GM12875 (cell line): ENCODE measurements at regions not wholly inside any gene's neighbourhood (a gene's known extent, or its start where the extent isn't known, plus 50 kb on each side); places are given as distances from the start of the nearest gene placed in this dataset.

ENCODE experiments used
- H3K4me3 ChIP-seq: one replicate; pipeline ENCODE4 v1.5.1; 2011; ENCODE audit warnings: low read depth, low read length, control low read depth
- TF ChIP-seq, protein P1 (sequence below): IDR thresholded peaks from 2 replicates; pipeline ENCODE4 v1.5.1; 2011; ENCODE audit warnings: low read depth, mild to moderate bottlenecking, control low read depth, inconsistent platforms, low read length, moderate library complexity, borderline replicate concordance; ENCODE audit not compliant: insufficient read depth

DNA sequence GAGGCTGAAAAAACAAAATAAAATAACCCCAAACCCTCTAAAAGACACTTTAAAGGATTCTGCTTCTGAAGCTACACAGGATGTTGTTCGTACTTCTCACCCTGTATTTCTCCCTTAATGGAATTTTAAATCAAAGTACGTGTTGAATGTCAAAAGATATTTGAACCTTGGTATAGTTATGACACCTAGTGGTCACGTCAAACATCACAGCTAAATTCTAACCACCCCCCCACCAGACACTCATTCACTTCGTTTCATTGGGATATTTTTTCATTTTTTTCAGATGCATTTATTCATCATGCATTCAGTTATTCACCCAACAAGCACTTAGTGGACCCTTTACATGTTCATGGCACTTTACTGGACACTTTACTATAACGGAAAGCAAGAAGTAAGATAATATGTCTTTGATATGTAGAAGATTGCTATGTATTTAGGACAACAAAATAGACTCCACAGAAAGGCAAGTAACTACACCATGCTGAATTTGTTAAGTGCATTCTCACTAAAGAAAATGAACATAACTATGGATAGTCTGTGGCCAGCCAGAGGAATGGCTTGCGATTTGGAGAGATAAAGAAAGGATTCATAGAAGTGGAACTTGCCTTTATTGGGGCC lies 62.5 kb upstream of the GPR174 start:
- TF ChIP-seq, protein P1, sequence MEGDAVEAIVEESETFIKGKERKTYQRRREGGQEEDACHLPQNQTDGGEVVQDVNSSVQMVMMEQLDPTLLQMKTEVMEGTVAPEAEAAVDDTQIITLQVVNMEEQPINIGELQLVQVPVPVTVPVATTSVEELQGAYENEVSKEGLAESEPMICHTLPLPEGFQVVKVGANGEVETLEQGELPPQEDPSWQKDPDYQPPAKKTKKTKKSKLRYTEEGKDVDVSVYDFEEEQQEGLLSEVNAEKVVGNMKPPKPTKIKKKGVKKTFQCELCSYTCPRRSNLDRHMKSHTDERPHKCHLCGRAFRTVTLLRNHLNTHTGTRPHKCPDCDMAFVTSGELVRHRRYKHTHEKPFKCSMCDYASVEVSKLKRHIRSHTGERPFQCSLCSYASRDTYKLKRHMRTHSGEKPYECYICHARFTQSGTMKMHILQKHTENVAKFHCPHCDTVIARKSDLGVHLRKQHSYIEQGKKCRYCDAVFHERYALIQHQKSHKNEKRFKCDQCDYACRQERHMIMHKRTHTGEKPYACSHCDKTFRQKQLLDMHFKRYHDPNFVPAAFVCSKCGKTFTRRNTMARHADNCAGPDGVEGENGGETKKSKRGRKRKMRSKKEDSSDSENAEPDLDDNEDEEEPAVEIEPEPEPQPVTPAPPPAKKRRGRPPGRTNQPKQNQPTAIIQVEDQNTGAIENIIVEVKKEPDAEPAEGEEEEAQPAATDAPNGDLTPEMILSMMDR, result peak; percentile 48; the same call in 1 of the 2 replicates

DNA sequence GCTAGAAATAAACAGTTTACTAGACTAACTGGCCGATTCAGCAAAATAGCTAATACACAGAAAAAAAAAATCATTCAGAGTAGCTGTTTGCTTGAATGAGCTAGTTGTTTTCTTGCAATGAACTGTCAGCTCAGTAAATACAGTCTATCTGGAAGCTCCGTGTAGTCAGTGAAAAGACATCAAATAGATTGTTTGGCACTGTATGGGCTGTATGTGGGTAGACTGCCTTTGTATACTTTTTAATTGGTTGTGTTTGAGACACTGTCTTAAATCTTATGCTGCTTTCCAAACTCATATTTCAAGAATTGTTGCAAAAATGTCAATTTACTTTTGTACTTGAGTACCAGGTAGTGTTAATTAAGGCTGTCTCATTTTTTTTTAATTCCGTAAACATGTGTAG lies 61.6 kb upstream of the GPR174 start:
- no peak overlapping the region for H3K4me3 ChIP-seq
- TF ChIP-seq, protein P1, result no peak

More for the DNA sequence above, 62.5 kb upstream of the GPR174 start:
- no peak overlapping the region for H3K4me3 ChIP-seq

DNA sequence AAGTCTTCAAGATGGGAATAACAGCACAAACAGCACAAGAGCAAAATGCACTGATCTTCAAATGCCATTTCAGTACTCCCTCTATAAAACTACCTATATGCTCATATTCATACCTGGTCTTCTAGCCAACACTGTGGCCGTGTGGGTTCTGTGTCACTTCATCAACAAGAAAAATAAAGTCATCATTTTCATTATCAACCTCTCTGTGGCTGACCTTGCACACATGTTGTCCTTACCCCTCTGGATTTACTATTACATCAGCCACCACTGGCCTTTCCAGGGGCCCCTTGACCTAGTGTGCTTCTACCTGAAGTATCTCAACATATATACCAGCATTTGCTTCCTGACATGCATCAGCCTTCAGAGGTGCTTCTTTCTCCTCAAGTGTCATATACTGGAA lies 59.6 kb upstream of the GPR174 start:
- TF ChIP-seq, protein P1, result no peak
- no peak overlapping the region for H3K4me3 ChIP-seq

DNA sequence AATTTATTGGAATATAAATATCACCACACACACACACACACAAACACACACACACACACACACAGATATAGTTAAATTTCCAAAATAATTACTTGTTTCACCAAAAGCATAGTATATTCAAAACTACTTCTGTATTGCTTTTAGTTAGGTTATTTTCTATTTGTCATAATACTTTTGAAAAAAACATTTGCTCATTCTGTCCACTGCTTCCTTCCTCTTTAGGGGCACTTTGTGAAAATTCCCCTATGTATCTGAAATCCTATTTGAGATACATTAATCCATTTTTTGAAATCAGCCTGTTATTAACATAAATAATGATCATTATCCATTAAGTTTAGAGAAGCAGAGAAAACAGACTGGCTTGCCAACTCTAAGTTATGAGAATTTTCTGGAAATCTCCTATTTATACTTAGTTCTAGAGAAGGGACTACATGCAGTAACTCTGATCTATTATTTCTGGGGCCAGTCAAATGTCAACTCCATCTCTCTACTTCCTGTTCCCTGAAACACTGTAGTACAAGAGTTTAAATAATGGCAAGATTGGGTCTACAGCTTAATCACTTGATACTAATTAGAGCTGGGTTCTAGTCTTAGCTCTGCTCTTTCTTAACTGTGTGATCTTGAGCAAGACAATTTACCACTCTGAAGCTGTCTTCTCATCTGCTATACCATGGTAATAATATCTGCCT lies 54.4 kb upstream of the GPR174 start:
- H3K4me3 ChIP-seq, result no peak overlapping the region
- TF ChIP-seq, protein P1, result no peak

DNA sequence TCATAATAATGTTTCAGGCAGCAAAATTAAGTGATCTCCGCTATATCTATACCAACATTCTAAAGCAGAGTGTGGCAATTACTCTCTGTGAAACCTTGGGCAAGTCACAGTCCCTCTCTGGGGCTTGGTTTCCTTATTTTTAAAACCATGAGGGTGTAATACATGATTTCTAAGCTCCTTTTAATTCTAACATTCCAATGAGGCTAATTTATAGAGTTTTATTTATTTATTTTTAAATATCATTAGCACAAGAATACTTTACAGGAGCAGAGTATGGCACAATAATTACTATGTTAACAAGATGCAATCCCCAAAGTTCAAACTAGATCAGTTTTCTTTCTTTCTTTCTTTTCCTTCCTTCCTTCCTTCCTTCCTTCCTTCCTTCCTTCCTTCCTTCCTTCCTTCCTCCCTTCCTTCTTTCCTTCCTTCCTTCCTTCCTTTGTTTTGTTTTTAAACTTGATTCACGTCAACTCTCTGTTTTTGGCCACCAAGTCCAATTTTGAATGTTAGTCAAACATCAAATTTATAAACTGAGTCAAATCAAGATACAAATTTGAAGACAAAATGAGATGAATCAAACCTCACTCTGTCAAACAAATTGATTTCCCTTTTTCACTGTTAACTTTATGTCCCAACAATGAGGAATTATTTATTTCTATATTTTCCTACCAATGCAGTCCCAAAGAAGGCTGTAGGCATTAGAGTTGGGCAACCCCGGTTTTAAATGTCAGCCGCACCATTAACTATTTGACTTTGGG lies 50.2 kb upstream of the GPR174 start:
- TF ChIP-seq, protein P1, result no peak
- H3K4me3 ChIP-seq, result no peak overlapping the region
